DOHH2 (cell line): ENCODE measurements at regions not wholly inside any gene's neighbourhood (a gene's known extent, or its start where the extent isn't known, plus 50 kb on each side); places are given as distances from the start of the nearest gene placed in this dataset.

Experiments used
- H3F3A ChIP-seq: fragments of 200-600 bp; sonication (generic), shearing (Covaris generic); 2 replicates; pipeline ENCODE4 v1.6.0; 2016; ENCODE audit warnings: antibody characterized with exemption, mild to moderate bottlenecking; ENCODE audit not compliant: control insufficient read depth, insufficient read depth
- H3K27ac ChIP-seq: fragments of 200-600 bp; sonication (generic); 2 replicates; pipeline ENCODE4 v1.5.1; 2014; ENCODE audit warnings: low read depth, mild to moderate bottlenecking, low read length, moderate library complexity
- H3K27me3 ChIP-seq: fragments of 200-600 bp; sonication (generic); 2 replicates; pipeline ENCODE4 v1.6.1; 2014; ENCODE audit warnings: mild to moderate bottlenecking, low read length, mixed read lengths; ENCODE audit not compliant: control insufficient read depth
- H3K36me3 ChIP-seq: fragments of 200-600 bp; sonication (generic); 2 replicates; pipeline ENCODE4 v1.6.1; 2014; ENCODE audit warnings: mild to moderate bottlenecking, low read length, moderate library complexity, mixed read lengths; ENCODE audit not compliant: control insufficient read depth
- H3K4me1 ChIP-seq: fragments of 200-600 bp; sonication (generic); 2 replicates; pipeline ENCODE4 v1.6.1; 2014; ENCODE audit warnings: mild to moderate bottlenecking, low read length, mixed read lengths; ENCODE audit not compliant: control insufficient read depth
- H3K4me2 ChIP-seq: fragments of 200-600 bp; sonication (generic); 2 replicates; pipeline ENCODE4 v1.6.0; 2014; ENCODE audit warnings: mild to moderate bottlenecking, low read length, moderate library complexity
- H3K4me3 ChIP-seq: fragments of 200-600 bp; sonication (generic); 2 replicates; pipeline ENCODE4 v1.5.1; 2014; ENCODE audit warnings: mild to moderate bottlenecking, low read length, mixed read lengths
- H3K79me2 ChIP-seq: fragments of 200-600 bp; sonication (generic); 2 replicates; pipeline ENCODE4 v1.6.1; 2014; ENCODE audit warnings: mild to moderate bottlenecking, low read length, mixed read lengths; ENCODE audit not compliant: control insufficient read depth
- H3K9me2 ChIP-seq: fragments of 200-600 bp; sonication (generic); replicated peaks from 2 replicates; pipeline ENCODE4 v1.6.1; 2014; ENCODE audit warnings: mild to moderate bottlenecking, low read length, mixed read lengths; ENCODE audit not compliant: control insufficient read depth
- H3K9me3 ChIP-seq: fragments of 200-600 bp; sonication (generic); 2 replicates; pipeline ENCODE4 v1.6.1; 2014; ENCODE audit warnings: antibody characterized with exemption, low read length, mixed read lengths; ENCODE audit not compliant: control insufficient read depth, insufficient read depth
- H4K20me1 ChIP-seq: fragments of 200-600 bp; sonication (generic); 2 replicates; pipeline ENCODE4 v1.6.0; 2014; ENCODE audit warnings: low read depth, mild to moderate bottlenecking, antibody characterized with exemption, low read length, moderate library complexity; ENCODE audit not compliant: control insufficient read depth, insufficient read depth
- CTCF ChIP-seq: fragments of 200-600 bp; sonication (generic); IDR thresholded peaks from one replicate; pipeline ENCODE4 v1.5.1; 2014; ENCODE audit warnings: antibody characterized with exemption, mild to moderate bottlenecking, low read depth, low read length; ENCODE audit not compliant: poor library complexity, severe bottlenecking
- EZH2phosphoT487 ChIP-seq: fragments of 200-600 bp; sonication (generic); IDR thresholded peaks from 2 replicates; pipeline ENCODE4 v1.6.1; 2017; ENCODE audit warnings: borderline replicate concordance, mild to moderate bottlenecking, antibody characterized with exemption, low read length, moderate library complexity, mixed read lengths

DNA sequence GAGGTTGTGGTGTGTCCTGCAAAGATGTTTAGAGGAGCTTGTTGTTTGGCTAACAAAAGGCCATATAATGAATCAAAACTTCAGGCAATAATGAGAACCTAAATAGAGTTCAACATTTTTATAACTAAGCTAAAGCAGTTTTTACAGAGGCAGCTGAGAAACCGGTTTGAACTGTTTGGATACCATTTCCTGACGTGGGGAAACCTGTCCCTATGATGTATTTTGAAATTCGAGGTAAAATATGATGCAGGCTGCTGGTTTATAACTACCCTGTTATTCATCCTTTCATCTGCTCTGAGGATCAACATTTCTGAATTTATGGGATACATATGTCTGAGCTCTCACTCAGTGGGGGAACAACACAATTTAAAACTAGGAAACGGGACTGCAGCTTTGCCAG, 289.5 kb upstream of the IRX2 start:
- Histone ChIP-seq H3K4me1 (no peaks in the 10 kb centered on the region), H3F3A (no peaks in the 10 kb centered on the region), H4K20me1 (no peaks in the 10 kb centered on the region), H3K4me3 (no peak overlapping the region), H3K4me2 (no peak overlapping the region), H3K9me2 (no peaks in the 10 kb centered on the region), H3K79me2 (no peaks in the 10 kb centered on the region), H3K27me3 (no peaks in the 10 kb centered on the region), H3K9me3 (peaks cover 11% of the 10 kb centered on the region; the same call in 1 of the 2 replicates), H3K27ac (no peak overlapping the region), H3K36me3 (no peaks in the 10 kb centered on the region)
- TF ChIP-seq EZH2phosphoT487 (no peak), CTCF (no peak)

GRCh38 chr5:3036041-3036788, 284.7 kb upstream of the IRX2 start:
- no peak overlapping the region for H3K4me2 ChIP-seq

DNA sequence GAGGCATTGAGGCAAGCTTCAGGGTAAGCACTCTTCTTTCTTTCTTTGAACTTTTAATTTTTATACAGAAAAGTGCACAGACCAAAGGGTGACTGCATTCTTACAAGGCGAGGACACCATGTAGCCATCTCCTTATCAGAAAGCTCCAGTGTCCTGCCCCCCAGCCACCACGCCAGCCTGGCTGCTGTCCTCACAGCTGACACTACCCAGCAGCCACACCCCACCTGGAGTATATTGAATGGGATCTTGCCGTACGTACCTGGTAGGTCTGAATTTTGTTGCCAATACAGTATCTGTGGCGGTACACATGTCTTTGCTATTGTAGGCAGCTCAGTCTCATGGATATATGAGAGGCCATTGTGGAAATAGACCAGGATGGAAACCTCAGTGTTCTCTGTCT, 284.0 kb upstream of the IRX2 start:
- Histone ChIP-seq H4K20me1 (no peaks in the 10 kb centered on the region), H3K27ac (no peak overlapping the region), H3K27me3 (no peaks in the 10 kb centered on the region), H3K4me3 (no peak overlapping the region), H3K9me2 (no peaks in the 10 kb centered on the region), H3K9me3 (peaks cover 9% of the 10 kb centered on the region; the same call in 1 of the 2 replicates), H3K4me2 (no peak overlapping the region), H3F3A (no peaks in the 10 kb centered on the region), H3K79me2 (no peaks in the 10 kb centered on the region), H3K4me1 (no peaks in the 10 kb centered on the region), H3K36me3 (no peaks in the 10 kb centered on the region)
- no peak for TF ChIP-seq CTCF
- TF ChIP-seq EZH2phosphoT487: no peak

More at GRCh38 chr5:3036041-3036788, 284.7 kb upstream of the IRX2 start:
- Histone ChIP-seq H3K4me3 (no peak overlapping the region), H3K79me2 (no peaks in the 10 kb centered on the region), H3K9me3 (peaks cover 2% of the 10 kb centered on the region; the same call in 1 of the 2 replicates), H3K27ac (no peak overlapping the region), H3K9me2 (no peaks in the 10 kb centered on the region), H3K36me3 (no peaks in the 10 kb centered on the region), H3K27me3 (no peaks in the 10 kb centered on the region), H3K4me1 (no peaks in the 10 kb centered on the region), H4K20me1 (no peaks in the 10 kb centered on the region), H3F3A (no peaks in the 10 kb centered on the region)
- TF ChIP-seq CTCF: no peak
- TF ChIP-seq EZH2phosphoT487: no peak
